ENCODE measurements at regions not wholly inside any gene's neighbourhood (a gene's known extent, or its start where the extent isn't known, plus 50 kb on each side); places are given as distances from the start of the nearest gene placed in this dataset.
A peak's percentile ranks its signal among the peaks of the same experiment; 100 is the strongest.

GRCh38 chr14:97432586-97432985 lies 635.4 kb downstream of the VRK1 start:
- DNase-seq (no peak), ATAC-seq (no peak)
- intact Hi-C loops (cut with micrococcal nuclease), result no loop called here

GRCh38 chr14:97441740-97442362 lies 644.7 kb downstream of the VRK1 start:
- intact Hi-C loops (cut with micrococcal nuclease), result no loop called here
- no peak for ATAC-seq
- no peak for DNase-seq

- no peak for DNase-seq
- intact Hi-C loops (cut with micrococcal nuclease), result no loop called here
- ATAC-seq, result no peak
Measured at GRCh38 chr14:97442363-97442762, 645.2 kb downstream of the VRK1 start.

- ATAC-seq (no peak), DNase-seq (no peak)
Measured at GRCh38 chr14:97443412-97443811, 646.2 kb downstream of the VRK1 start.

GRCh38 chr14:97444248-97444647 lies 647.1 kb downstream of the VRK1 start:
- intact Hi-C loops (cut with micrococcal nuclease), result no loop called here

More at GRCh38 chr14:97443412-97443811, 646.2 kb downstream of the VRK1 start:
- intact Hi-C loops (cut with micrococcal nuclease), result no loop called here

GRCh38 chr14:97445367-97445766 lies 648.2 kb downstream of the VRK1 start:
- ATAC-seq, result no peak
- intact Hi-C loops (cut with micrococcal nuclease), result no loop called here
- DNase-seq, result no peak

More at GRCh38 chr14:97444248-97444647, 647.1 kb downstream of the VRK1 start:
- ATAC-seq (no peak), DNase-seq (no peak)

- no peak for ATAC-seq
- no peak for DNase-seq
- intact Hi-C loops (cut with micrococcal nuclease), result no loop called here
Measured at GRCh38 chr14:97446087-97446486, 648.9 kb downstream of the VRK1 start.

GRCh38 chr14:97452314-97452713 lies 655.1 kb downstream of the VRK1 start:
- ATAC-seq (no peak), DNase-seq (no peak)
- intact Hi-C loops (cut with micrococcal nuclease), result no loop called here

GRCh38 chr14:97453991-97454390 lies 656.8 kb downstream of the VRK1 start:
- DNase-seq (no peak), ATAC-seq (no peak)
- intact Hi-C loops (cut with micrococcal nuclease), result no loop called here

GRCh38 chr14:97456462-97456861 lies 659.3 kb downstream of the VRK1 start:
- intact Hi-C loops (cut with micrococcal nuclease), result no loop called here
- ATAC-seq (no peak), DNase-seq (no peak)

GRCh38 chr14:97456958-97457357 lies 659.8 kb downstream of the VRK1 start:
- intact Hi-C loops (cut with micrococcal nuclease), result no loop called here
- ATAC-seq (no peak), DNase-seq (no peak)

GRCh38 chr14:97457575-97458085 lies 660.4 kb downstream of the VRK1 start:
- DNase-seq, result no peak
- no peak for ATAC-seq
- intact Hi-C loops (cut with micrococcal nuclease), result no loop called here

- intact Hi-C loops (cut with micrococcal nuclease), result no loop called here
- ATAC-seq (no peak), DNase-seq (no peak)
Measured at GRCh38 chr14:97458255-97458654, 661.1 kb downstream of the VRK1 start.

GRCh38 chr14:97458661-97459579 lies 661.7 kb downstream of the VRK1 start:
- intact Hi-C loops (cut with micrococcal nuclease), result no loop called here
- ATAC-seq (peak; percentile 45), DNase-seq (peak; percentile 45)

- intact Hi-C loops (cut with micrococcal nuclease), result no loop called here
- ATAC-seq (no peak), DNase-seq (no peak)
Measured at GRCh38 chr14:97462081-97462480, 664.9 kb downstream of the VRK1 start.

GRCh38 chr14:97468220-97468619 lies 671.0 kb downstream of the VRK1 start:
- intact Hi-C loops (cut with micrococcal nuclease), result no loop called here
- DNase-seq, result no peak
- ATAC-seq, result no peak

- ATAC-seq (no peak), DNase-seq (no peak)
- intact Hi-C loops (cut with micrococcal nuclease), result no loop called here
Measured at GRCh38 chr14:97477353-97477752, 680.2 kb downstream of the VRK1 start.

- DNase-seq, result no peak
- ATAC-seq, result no peak
- intact Hi-C loops (cut with micrococcal nuclease), result no loop called here
Measured at GRCh38 chr14:97485201-97485600, 688.0 kb downstream of the VRK1 start.

GRCh38 chr14:97486601-97487120 lies 689.5 kb downstream of the VRK1 start:
- ATAC-seq (no peak), DNase-seq (no peak)
- intact Hi-C loops (cut with micrococcal nuclease), result no loop called here

GRCh38 chr14:97489750-97490149 lies 692.6 kb downstream of the VRK1 start:
- intact Hi-C loops (cut with micrococcal nuclease), result no loop called here
- ATAC-seq, result no peak
- DNase-seq, result no peak

Measured in left ventricle myocardium superior (tissue), 1 donor.